HG03103 (cell line): ENCODE measurements at regions not wholly inside any gene's neighbourhood (a gene's known extent, or its start where the extent isn't known, plus 50 kb on each side); places are given as distances from the start of the nearest gene placed in this dataset.
A peak's percentile ranks its signal among the peaks of the same experiment; 100 is the strongest.

Experiments used
- ATAC-seq: cut with Tn5 transposase; IDR thresholded peaks from one replicate; pipeline ENCODE4 v1.9.1; 2021; ENCODE audit warnings: low read depth; ENCODE audit not compliant: unreplicated experiment

DNA sequence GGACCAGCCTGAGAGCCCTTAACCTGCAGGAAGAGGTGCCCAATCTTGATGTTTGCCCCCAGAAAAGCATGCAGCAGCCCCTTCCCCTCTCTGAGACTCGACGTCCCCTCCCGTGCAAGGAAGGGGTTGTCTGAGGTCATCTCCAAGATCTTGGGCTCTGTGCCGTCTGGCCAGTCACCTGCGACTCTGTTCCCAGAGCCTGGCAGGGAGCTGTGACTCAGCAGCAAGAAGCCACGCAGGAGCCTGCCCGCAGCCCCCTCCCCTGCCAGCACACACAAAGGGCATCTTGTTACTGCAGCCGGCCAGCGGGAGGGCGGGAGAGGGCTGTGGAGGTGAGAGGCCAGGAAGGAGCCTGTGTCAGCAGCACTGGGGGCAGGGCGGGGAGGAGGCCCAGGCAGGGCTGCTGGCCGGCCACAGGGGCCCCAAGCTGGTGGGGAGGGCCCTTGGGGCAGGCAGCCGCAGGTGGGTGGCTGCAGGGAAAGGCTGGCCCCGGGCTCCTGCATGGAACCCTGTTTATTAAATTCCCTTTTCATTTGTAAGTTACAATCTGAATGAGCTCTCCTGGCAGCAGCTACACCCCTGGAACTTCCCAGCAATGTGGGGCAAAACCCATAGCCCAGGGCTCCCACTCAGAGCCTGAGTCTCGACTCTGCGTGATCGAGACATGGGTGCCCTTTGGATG is 103.7 kb upstream of the ZMIZ1 start:
- no peak for ATAC-seq

DNA sequence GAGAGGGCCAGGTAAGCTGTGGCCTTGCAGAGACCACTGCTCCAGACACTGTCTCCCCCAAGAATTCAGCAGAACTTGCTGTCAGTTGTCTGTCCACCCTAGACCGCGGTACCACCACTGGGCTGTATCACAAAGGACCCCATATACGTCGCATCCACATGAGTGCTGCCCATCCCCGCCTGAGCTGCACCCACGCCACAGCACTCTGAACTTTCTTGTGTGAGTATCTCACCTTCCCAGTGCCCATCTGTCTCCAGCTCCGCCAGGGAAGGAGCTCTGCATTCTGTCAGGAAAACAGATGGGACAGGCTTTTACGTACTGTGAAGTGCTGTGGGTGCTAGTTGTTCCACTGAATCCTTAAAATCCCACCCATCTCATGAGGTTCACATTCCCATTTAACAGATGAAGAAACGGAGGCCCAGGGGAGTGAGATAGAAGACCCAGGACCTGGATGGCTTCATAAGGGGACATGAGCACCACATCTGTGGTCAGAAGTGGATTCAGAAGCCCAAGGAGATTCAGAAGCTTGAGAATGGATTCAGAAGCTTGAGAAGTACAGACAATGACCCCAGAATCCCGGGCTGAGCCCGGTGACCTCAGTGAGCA is 102.5 kb upstream of the ZMIZ1 start:
- no peak for ATAC-seq

DNA sequence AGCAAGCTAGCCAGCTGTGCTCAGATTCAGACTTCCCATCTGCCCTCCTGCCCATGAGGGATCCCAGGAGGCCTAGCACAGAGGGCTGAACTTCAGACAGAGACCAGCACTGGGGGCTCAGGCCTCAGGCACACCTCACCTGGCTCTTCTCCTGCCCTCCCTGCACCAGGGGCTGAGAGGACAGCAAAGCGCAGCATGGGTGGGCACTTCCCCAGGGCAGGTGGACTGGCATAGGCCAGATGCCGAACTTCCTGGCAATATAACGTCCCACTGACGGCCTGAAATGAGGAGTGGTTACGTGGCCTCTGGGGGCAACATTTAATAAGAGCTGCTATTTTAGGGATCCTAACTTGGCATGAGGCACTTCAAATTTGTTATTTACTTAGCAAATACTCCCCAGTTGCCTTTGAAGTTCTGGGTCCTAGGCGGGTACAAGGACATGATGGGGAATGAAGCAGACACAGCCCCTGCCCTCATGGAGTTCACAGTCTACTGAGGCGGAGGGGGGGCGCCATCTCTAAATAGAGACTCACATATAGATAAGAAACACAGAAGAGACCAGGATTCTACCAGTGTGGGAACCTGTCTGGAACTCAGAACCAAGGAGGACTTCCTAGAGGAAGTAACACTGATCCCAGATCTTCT is 101.8 kb upstream of the ZMIZ1 start:
- ATAC-seq: no peak

DNA sequence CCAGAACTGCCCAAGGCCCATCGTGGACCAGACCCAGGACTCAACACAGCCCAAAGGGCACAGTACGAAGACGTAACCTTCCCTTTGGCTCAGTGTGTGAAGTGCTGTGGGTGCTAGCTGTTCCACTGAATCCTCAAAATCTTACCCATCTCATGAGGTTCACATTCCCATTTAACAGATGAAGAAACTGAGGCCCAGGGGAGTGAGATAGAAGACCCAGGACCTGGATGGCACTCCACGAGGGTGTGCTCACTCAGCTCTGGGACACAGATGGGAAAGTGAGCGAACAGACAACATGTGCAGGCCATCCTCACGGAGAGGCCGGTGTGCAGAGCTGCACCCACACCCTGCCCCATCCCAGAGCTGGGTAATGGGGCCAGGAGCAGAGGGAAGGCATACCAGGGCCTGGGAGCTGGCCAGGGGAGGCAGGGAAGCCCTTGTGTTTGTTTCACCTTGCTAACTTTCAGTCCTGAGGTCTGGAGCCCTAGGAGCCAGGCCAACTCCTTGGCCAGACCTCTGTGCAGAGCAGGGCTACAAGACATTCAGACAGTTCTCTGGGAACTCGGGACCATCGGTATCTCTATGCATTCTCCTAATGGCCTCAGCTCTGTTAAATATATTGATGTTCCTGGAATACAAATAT is 100.3 kb upstream of the ZMIZ1 start:
- ATAC-seq: no peak

DNA sequence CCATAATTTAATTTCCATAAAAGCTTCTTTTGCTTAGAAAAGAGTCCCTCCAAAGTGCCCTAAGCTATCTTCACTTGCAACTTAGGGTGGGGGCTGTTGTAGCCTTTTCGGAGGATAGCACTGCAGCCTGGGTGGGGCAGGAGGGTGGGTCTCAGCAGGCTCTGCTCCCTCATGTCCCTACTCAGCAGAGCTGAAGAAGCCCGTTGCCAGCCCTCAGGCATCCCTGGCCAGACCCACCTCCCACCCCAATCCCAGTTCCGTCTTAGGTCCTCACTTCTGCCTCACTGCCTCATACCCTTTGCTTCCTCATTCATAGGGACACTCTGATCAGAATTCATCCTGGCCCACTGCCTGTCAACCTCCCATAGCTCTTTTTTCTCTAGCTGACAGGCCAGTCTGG is 99.8 kb upstream of the ZMIZ1 start:
- ATAC-seq: no peak

DNA sequence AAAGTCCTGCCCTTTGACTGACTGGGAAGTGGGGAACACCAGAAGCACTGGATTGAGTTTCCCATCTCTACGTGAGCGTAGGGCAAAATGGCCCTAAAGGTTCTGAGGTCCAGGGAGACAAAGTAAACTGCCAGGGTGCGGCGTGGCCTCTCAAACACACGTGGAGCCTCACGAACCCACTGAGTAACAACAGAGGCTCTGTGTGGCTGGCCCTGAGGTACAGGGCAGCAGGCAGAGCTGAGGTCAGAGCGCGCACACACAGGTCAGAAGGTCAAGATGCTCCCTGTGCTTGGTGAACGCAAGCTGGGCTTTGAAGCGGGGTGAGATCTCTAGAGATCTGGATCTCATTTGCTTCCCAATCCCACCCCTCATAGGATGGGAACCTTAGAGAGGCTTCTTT is 99.0 kb upstream of the ZMIZ1 start:
- no peak for ATAC-seq

DNA sequence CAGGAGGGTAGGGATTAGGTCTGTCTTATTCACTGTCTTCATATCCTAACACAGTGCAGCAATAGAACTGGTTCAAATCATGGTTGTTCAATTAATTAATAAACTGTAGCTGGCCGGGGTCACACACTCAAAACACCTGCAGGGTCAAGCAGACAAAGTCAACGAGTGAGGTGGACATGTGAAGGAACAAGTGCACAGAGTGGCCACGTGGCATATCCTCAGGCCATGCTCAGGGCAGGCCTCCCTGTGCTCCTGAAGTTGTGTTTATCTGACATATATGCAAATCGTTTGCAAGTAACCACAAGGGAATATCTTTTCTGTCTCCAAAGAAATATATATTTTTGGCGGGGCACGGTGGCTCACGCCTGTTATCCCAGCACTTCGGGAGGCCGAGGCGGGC is 98.5 kb upstream of the ZMIZ1 start:
- ATAC-seq: no peak

DNA sequence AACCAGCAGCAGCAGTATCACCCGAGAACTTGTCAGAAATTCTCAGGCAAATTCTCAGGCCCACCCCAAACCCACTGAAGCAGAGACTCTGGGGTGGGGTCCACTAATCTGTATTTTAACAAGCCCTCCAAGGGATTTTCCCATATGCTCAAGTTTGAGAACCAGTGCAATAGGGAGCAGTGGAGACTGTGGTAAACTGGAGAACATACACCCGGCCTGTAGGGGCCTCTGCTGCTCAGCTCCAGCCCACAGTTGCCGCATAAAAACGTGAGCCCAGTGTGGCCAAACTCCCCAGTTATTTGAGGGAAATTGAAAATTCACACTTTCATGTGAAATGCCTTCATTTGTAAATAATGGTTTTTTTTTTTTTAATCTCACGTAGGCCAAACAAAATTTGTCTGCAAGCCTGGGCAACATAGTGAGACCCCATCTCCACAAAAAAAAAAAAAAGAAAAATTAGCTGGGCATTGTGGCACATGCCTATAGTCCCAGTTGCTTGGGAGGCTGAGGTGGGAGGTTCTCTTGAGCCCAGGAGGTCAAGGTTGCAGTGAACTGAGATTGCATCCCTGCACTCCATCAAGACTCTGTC is 97.6 kb upstream of the ZMIZ1 start:
- no peak for ATAC-seq

DNA sequence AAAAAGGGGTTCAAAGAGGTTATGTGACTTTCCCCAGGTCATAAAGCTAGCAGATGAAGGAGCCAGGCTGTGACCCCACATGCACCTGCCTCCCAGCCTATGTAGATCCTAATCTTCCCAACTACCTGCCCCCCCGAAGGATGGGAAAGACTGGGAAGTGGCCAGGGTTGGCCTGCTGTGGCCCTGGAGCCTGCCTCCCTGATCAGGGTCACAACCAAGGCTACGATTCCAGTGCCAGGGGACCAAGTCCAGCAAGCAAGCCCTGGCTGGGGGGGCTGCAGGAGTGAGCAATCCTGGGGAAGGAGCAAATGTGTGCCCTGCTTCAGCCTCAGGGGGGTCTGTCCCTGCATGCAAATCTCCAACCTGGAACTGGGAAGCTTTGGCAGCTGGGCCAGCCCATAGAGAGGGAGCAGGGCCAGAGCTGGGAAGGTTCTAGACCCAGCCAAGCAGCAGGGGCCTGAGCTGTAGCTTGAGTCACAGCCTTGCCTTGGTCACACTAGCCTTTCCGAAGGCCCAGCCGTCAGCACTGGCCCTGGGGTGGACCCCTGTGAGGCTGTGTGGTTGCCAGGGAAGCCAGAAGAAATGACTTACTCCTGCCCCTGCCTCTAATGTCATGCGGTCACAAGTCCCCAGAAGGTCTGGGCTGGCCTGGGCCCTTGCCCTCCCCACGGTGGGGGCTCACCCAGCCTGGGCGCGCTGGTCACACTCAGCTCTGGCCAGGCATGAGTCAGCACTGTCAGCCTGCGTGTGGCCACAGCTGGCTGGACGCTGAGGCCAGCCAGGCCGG is 96.4 kb upstream of the ZMIZ1 start:
- no peak for ATAC-seq

DNA sequence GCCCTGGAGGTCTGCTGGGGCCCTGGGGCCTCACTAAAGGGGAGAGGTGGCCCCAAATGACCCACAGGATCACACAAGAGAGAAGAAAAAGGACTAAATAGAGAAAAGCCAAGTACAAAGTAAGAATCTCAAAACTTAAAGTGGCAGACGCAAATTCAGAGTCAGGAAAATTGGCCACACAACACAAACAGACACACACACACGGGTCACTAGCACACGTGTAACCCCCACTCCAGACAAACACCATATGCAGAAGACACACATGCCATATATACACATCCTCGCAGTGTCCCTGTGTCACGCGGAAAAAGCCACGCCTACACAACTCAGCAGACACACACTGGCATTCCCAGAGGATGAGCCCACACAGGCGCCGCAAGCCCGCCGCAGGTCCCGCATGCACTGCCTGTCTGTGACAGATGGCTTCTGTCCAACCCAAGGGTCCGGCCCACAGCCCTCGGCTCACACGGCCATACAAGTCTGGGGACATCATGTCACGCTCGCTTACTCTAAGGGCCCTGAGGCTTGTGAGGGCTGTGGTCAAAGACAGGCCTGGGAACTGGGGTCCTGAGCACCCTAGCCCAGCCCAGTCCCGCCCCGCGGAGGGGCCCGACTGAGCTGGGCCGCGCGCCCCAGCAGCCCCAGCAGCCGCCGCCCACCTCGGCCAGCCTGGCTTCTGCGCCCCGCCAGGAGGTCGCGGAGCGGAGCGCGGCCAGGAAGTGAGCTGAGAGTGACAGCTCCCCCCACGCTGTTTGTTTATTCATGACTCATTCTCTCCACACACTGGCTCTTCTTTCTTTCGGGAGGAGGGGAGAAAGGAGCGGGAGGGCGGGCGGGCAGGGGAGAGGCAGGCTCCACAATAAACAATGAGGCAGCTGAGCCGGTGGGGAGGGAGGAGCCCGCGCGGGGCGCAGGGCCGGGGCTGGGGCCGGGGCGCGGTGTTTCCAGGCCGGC is 95.5 kb upstream of the ZMIZ1 start:
- peak; percentile 70 for ATAC-seq

DNA sequence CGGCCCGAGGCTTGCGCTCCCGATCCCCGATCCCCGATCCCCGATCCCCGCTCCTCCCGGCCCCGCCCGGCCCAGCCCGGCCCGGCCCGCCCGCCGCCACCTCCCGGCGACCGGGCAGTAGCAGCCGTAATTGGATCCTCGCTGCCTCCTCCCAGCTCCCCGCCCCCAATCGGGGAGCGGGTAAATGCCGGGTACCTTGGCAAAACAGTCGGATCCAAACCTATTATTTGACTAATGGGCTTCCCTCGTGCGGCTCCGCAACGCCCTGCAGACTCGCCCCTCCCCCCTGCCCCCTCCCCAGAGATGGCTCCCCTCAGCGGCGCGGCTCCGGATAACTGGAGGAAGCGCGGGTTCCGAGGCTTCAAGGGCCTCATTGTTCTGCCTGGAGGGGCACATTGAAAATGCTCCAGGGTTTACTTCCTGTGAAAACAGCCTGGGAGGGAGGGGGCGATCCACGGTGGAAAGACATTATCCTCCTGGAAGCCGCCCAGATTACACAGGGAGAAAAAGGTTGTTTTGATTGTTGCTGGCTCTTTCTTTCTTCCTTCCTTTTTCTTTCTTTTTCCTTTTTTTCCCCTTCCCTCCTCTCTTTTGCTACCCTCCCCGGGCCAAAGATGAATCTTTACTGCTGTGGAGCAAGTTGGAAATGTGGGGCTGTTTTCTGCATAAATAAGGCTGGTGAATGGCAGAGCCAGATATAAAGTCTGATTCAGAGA is 94.7 kb upstream of the ZMIZ1 start:
- ATAC-seq: peak; percentile 39

DNA sequence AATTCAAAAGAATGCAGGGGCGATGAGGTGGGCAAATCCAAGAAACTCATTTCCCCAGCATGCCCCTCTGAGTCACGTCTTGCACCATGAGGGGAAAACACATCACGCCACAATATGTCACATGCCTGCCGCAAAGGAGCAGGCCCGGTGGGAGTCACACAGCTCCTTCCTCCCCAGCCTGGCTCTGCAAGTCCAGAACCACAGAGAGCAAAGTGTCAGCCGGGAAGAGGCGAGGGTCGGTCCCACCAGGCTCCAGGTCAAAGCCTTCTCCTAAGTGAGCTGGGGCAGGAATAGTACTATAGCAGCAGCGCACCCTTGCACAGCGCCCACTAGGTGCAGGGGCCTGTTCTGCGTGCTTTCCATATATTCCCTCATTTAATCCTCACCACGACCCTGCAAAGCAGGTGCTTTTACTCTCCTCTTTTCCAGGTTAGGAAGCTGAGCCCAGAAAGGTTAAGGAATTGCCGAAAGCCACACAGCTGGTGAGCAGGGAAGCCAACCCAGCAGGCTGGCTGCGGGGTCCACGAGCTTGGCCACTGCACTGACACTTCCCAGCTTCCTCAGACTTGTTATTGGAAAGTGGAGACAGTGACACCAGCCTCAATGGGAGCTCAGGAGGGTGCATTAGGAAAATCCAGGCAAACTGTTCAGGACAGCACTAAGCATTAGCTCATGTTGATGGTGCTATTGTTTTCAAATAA is 94.0 kb upstream of the ZMIZ1 start:
- ATAC-seq: no peak

DNA sequence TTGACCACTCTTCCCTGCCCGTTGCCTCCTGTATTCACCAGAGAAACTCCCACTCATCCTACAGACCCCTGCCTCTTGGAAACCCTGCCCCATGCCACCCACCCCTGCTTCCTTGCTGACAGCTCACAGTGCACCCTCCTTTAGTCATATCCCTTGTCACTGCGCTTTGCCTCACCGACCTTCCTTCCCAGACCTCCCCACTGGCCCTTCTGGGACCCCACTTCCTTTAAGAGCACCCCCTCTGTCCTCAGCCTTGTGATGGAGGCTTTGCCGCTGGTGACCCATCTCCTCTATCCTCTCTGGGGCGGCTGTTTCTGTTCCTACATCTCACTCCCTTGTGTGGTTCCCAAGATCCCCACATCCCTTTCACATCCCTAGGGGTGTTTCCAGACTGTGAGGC is 92.8 kb upstream of the ZMIZ1 start:
- ATAC-seq: no peak

DNA sequence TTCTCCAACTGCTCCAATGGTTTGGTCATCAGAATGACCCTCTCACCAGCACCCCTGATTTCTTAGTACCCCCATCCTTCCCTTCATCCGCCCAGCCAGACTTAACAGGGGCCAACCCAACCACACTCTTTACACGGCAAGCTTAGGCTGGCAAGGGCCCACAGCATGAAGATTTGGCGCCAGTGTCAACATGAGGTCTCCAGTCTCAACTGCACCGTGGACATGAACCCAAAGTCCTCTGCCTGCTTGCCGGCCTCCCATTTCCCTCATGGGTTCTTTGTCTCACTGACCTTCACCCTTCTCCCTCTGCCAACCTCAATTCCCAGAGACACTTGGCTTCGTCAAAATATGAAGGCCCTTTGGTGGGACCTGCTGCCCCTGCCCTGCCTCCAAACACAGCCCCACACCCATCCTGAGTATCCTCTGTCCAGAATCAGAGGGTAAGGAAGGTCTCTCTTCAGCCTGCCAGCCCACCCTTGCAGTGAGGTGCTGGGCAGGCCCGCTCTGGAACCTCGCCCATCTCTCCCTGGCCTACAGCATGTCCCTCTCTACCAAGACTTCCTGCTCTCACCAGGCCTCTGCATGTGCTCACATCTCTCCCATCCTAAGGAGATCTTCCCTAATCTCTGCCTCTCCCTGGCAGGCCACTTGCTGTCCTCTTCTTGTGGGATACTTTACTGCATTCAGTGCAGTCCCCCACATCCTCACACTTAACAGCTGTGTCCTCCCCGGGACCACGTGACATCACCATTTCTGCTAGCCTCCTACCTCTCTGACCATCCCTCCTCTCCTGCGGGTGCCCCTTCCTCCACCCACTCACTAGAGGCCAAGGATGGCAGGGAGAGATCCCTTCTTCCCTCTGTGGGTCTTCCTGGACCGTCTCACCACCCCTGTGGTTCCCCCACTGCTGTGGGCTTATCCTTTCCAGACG is 91.7 kb upstream of the ZMIZ1 start:
- ATAC-seq: no peak

DNA sequence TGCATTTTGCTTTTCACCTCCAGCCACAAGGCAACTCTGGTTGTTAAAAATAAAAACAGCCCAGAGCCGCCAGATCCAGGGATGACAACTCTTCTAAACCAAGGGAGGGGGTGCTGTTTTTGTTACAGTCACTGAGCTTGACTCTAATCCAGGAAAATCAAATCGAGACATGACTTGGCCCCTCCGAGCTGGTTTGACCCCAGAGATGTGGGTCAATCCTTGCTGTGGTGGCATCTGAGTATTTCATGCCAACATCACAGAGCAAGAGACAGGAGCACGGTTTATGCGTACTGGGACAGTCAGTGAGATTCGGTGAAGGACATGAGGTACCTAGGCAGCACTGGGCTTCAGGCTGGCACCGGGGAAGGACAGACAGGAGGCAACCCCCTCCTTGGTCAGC is 88.8 kb upstream of the ZMIZ1 start:
- ATAC-seq: no peak

DNA sequence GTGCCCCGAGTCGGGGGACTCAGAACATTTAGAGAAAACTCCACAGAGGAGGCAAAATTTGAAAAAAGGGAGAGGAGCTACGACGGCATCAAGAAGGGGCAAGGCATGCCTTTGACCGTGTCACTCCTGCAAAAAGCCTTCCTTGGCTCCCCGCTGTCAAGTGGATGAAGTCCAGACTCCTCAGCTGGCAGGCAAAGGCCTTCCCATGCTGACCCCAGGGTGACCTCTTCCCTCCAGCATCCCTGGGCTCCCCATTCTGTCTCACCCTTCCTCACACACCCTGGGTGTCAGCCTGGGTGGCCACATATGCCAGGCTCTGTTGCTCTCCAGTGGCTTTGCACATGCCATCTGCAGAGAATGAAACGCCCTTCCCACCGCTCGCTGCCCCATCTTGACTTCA is 88.4 kb upstream of the ZMIZ1 start:
- ATAC-seq: no peak

DNA sequence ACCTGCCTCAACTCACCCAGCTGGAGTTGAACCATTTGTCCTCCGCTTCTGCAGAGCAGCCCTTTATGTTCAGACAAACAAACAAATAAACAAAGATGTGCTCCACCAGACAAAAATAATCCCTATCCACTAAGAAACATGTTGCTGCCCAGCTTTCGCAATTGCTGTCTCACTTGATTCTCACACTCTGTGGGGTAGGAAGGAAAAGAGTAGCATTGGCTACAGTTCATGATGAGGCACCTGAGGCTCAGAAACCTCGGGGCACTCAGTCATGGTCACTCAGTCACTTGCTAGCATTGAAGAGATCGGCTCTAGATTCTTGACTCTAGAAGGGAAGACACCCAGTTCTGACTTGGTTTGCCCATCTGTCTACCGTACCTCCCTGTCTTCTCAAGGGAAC is 88.0 kb upstream of the ZMIZ1 start:
- ATAC-seq: no peak
